OCI-LY7 (cell line): ENCODE measurements at regions not wholly inside any gene's neighbourhood (a gene's known extent, or its start where the extent isn't known, plus 50 kb on each side); places are given as distances from the start of the nearest gene placed in this dataset.

Source experiments
- BruUV-seq: library from RNA; stranded (reverse); fragments of 400-500 nt; replicated peaks from 2 replicates; lab custom pipeline; 2021; lab: Mats Ljungman, UMichigan
- CTCF ChIA-PET: fragments of 300-600 bp; sonication (Branson Sonifier 250); formaldehyde crosslinking; loops from one replicate; lab custom pipeline; 2022; ENCODE audit warnings: antibody characterized with exemption; ENCODE audit not compliant: unreplicated experiment; lab: Charles Lee
- POLR2A ChIA-PET: fragments of 300-600 bp; sonication (Branson Sonifier 250); formaldehyde crosslinking; loops from one replicate; lab custom pipeline; 2022; ENCODE audit warnings: antibody characterized with exemption; lab: Charles Lee
- DNase-seq: peaks from one replicate; pipeline ENCODE4 v3.0.0-alpha.2; 2015; ENCODE audit warnings: low spot score
- H2AFZ ChIP-seq: fragments of 200-600 bp; sonication (generic), shearing (Covaris generic); 2 replicates; pipeline ENCODE4 v1.6.1; 2014; ENCODE audit warnings: mild to moderate bottlenecking, antibody characterized with exemption, low read length, moderate library complexity
- H3K27ac ChIP-seq: fragments of 200-600 bp; sonication (generic); 2 replicates; pipeline ENCODE4 v1.5.1; 2014; ENCODE audit warnings: mixed run types, low read depth, mild to moderate bottlenecking, moderate library complexity, low read length, inconsistent platforms; ENCODE audit not compliant: poor library complexity, severe bottlenecking
- H3K36me3 ChIP-seq: fragments of 200-600 bp; sonication (generic); 2 replicates; pipeline ENCODE4 v1.6.1; 2014; ENCODE audit warnings: mild to moderate bottlenecking, antibody characterized with exemption, low read length, moderate library complexity, mixed read lengths; ENCODE audit not compliant: insufficient read depth
- H3K4me1 ChIP-seq: fragments of 200-600 bp; sonication (generic); 2 replicates; pipeline ENCODE4 v1.5.1; 2014; ENCODE audit warnings: mild to moderate bottlenecking, low read length; ENCODE audit not compliant: insufficient read depth, poor library complexity, severe bottlenecking
- H3K4me2 ChIP-seq: fragments of 200-600 bp; sonication (generic); 2 replicates; pipeline ENCODE4 v1.6.1; 2014; ENCODE audit warnings: mild to moderate bottlenecking, low read length
- H3K4me3 ChIP-seq: fragments of 200-600 bp; sonication (generic); 2 replicates; pipeline ENCODE4 v1.5.1; 2014; ENCODE audit warnings: mild to moderate bottlenecking, low read depth, low read length; ENCODE audit not compliant: poor library complexity, severe bottlenecking
- H3K79me2 ChIP-seq: fragments of 200-600 bp; sonication (generic); 2 replicates; pipeline ENCODE4 v1.6.1; 2016; ENCODE audit warnings: low read depth, mild to moderate bottlenecking, low read length, moderate library complexity, mixed read lengths; ENCODE audit not compliant: insufficient read depth
- H3K9me2 ChIP-seq: fragments of 200-600 bp; sonication (generic); 2 replicates; pipeline ENCODE4 v1.6.1; 2016; ENCODE audit warnings: mild to moderate bottlenecking, low read length, mixed read lengths; ENCODE audit not compliant: insufficient read depth
- H3K9me3 ChIP-seq: fragments of 200-600 bp; sonication (generic); 2 replicates; pipeline ENCODE4 v1.6.1; 2014; ENCODE audit warnings: mild to moderate bottlenecking, mixed run types, low read length, mixed read lengths
- H4K20me1 ChIP-seq: fragments of 200-600 bp; sonication (generic); 2 replicates; pipeline ENCODE4 v1.6.1; 2014; ENCODE audit warnings: mild to moderate bottlenecking, antibody characterized with exemption, low read length, moderate library complexity, mixed read lengths; ENCODE audit not compliant: insufficient read depth
- EZH2phosphoT487 ChIP-seq: fragments of 200-600 bp; sonication (generic); IDR thresholded peaks from 2 replicates; pipeline ENCODE4 v1.6.1; 2018; ENCODE audit warnings: low read depth, borderline replicate concordance, mild to moderate bottlenecking, mixed run types, antibody characterized with exemption, low read length, moderate library complexity, mixed read lengths
- intact Hi-C: fragments of 100-400 bp; cut with micrococcal nuclease; formaldehyde crosslinking; loops from one replicate; pipeline ENCODE4 v1.10.0; 2022; ENCODE audit not compliant: unreplicated experiment
- TF ChIP-seq, protein P1 (sequence below): fragments of 200-600 bp; sonication (generic); conservative IDR thresholded peaks from 2 replicates; pipeline ENCODE4 v1.5.1; 2014; ENCODE audit warnings: mild to moderate bottlenecking, antibody characterized with exemption, low read length, moderate library complexity, mixed read lengths

DNA sequence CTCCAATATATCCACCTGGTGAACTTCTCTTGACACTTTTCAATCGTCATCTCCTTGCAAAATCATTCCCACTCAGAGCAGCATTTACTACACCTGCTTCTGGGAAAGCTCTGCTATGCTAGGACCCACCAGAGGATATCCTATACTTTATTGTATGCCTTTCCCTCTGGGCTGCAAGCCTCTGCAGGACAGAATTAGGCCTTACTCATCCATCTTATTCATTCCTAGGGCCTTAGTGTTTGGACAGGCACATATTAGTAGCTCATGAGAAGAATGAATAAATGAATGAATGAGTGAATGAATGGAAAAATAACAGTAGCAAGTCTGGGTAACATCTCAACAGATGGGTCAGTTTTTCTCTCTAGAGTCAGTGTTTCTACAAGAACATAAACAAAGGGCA, 216.1 kb downstream of the MAFB start:
- BruUV-seq = no TSS peak
- Histone ChIP-seq H3K79me2 (no peaks in the 10 kb centered on the region), H2AFZ (no peak overlapping the region), H4K20me1 (no peaks in the 10 kb centered on the region), H3K4me3 (no peak overlapping the region), H3K4me1 (no peaks in the 10 kb centered on the region), H3K36me3 (no peaks in the 10 kb centered on the region), H3K9me2 (no peaks in the 10 kb centered on the region), H3K27ac (no peak overlapping the region), H3K9me3 (no peaks in the 10 kb centered on the region), H3K4me2 (no peak overlapping the region)
- intact Hi-C loops = no loop called here
- no peak for DNase-seq
- ChIA-PET POLR2A (no interaction called here), CTCF (no interaction called here)
- TF ChIP-seq EZH2phosphoT487 = no peak

DNA sequence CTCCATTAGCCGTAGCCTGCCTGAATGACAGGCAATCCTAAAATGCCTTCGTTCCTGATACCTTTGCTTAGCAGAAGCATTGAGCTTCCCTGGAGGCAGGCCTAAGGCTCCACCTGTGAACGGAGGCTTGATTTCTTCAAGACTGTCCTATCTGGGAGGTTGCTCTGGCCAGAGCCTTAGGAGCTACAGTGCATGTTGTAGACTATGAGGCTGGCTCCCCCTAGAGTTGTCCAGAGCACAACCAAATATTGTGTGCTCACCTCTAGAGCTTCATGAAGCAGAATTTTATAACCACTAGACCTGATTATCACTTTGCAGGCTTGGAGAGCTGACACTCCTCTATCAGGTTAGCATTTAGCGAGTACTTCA, 217.8 kb downstream of the MAFB start:
- Histone ChIP-seq H4K20me1 (no peaks in the 10 kb centered on the region), H3K79me2 (no peaks in the 10 kb centered on the region), H3K27ac (no peak overlapping the region), H2AFZ (no peak overlapping the region), H3K4me3 (no peak overlapping the region), H3K9me3 (no peaks in the 10 kb centered on the region), H3K4me1 (no peaks in the 10 kb centered on the region), H3K9me2 (no peaks in the 10 kb centered on the region), H3K36me3 (no peaks in the 10 kb centered on the region), H3K4me2 (no peak overlapping the region)
- ChIA-PET POLR2A (no interaction called here), CTCF (no interaction called here)
- intact Hi-C loops = no loop called here
- no peak for DNase-seq
- no peak for TF ChIP-seq EZH2phosphoT487
- TF ChIP-seq, protein P1, sequence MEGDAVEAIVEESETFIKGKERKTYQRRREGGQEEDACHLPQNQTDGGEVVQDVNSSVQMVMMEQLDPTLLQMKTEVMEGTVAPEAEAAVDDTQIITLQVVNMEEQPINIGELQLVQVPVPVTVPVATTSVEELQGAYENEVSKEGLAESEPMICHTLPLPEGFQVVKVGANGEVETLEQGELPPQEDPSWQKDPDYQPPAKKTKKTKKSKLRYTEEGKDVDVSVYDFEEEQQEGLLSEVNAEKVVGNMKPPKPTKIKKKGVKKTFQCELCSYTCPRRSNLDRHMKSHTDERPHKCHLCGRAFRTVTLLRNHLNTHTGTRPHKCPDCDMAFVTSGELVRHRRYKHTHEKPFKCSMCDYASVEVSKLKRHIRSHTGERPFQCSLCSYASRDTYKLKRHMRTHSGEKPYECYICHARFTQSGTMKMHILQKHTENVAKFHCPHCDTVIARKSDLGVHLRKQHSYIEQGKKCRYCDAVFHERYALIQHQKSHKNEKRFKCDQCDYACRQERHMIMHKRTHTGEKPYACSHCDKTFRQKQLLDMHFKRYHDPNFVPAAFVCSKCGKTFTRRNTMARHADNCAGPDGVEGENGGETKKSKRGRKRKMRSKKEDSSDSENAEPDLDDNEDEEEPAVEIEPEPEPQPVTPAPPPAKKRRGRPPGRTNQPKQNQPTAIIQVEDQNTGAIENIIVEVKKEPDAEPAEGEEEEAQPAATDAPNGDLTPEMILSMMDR = peak; percentile 36
- BruUV-seq = no TSS peak

DNA sequence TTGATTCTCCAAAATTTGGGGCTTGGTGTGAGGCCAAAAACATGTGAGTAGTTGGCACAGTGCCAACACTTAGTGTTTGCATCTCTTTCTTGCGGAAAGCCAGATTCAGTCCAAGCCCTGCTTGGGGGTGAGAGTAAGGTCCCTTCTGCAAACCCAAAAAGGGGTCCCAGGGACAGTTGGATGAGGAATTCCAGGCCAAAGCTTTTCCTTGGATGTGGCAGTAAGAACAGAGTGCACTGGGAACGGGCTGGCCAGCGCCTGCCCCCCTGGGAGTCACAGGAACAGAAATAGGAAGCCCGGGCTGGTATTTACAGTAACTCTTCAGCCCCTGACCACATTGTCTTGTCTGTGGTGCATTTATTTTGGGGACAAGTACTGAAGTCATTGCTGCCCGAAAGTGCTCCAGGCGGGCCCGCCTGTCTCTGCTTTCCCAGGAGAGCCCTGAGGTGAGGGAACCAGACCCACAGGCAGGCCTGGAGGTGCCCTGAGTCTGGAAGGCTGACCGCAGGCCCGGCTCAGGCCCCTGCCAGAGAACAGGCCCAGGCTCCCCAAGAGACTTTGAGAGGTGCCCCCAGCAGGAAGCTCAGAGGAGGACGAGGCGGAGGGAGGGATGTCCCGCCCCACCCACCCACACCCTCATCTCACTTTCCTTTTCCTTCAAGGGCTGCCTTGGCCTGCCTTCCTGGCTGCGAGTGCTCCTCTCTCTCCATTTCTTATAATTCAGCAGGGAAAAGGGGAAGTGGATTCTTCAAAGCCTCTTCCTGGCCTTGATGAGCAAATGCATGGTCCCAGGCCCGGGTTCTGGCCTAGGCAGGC, 218.4 kb downstream of the MAFB start:
- no peak overlapping the region for H3K4me3 ChIP-seq
- no peaks in the 10 kb centered on the region for H3K4me1 ChIP-seq
- CTCF ChIA-PET = no interaction called here
- H4K20me1 ChIP-seq = no peaks in the 10 kb centered on the region
- H2AFZ ChIP-seq = no peak overlapping the region
- H3K36me3 ChIP-seq = no peaks in the 10 kb centered on the region
- no peaks in the 10 kb centered on the region for H3K9me3 ChIP-seq
- no TSS peak for BruUV-seq
- POLR2A ChIA-PET = no interaction called here
- intact Hi-C loops = no loop called here
- H3K27ac ChIP-seq = no peak overlapping the region
- no peaks in the 10 kb centered on the region for H3K9me2 ChIP-seq
- H3K4me2 ChIP-seq = no peak overlapping the region
- no peak for DNase-seq
- H3K79me2 ChIP-seq = no peaks in the 10 kb centered on the region
- no peak for TF ChIP-seq EZH2phosphoT487
- TF ChIP-seq, protein P1 = no peak
